Smooth muscle cell (in vitro differentiated cells): ENCODE measurements at regions not wholly inside any gene's neighbourhood (a gene's known extent, or its start where the extent isn't known, plus 50 kb on each side); places are given as distances from the start of the nearest gene placed in this dataset.

ENCODE experiments used
- DNase-seq: peaks from one replicate; lab custom pipeline; 2025; ENCODE audit not compliant: unreplicated experiment; lab: John Stamatoyannopoulos, UW
- H2AFZ ChIP-seq: fragments of 200-600 bp; sonication (generic); 2 replicates; pipeline ENCODE4 v1.6.0; 2016; ENCODE audit warnings: antibody characterized with exemption, low read depth, mild to moderate bottlenecking
- H3F3A ChIP-seq: fragments of 200-600 bp; sonication (generic); 2 replicates; pipeline ENCODE4 v1.6.0; 2017; ENCODE audit warnings: antibody characterized with exemption, low read depth
- H3K27ac ChIP-seq: fragments of 200-600 bp; sonication (generic); 2 replicates; pipeline ENCODE4 v1.5.1; 2016; ENCODE audit warnings: low read depth, mild to moderate bottlenecking
- H3K27me3 ChIP-seq: fragments of 200-600 bp; sonication (generic); 2 replicates; pipeline ENCODE4 v1.6.1; 2016; ENCODE audit warnings: low read depth, mild to moderate bottlenecking
- H3K36me3 ChIP-seq: fragments of 200-600 bp; sonication (generic); 2 replicates; pipeline ENCODE4 v1.5.1; 2016; ENCODE audit warnings: low read depth
- H3K4me1 ChIP-seq: fragments of 200-600 bp; sonication (generic); 2 replicates; pipeline ENCODE4 v1.5.1; 2016; ENCODE audit warnings: low read depth
- H3K4me2 ChIP-seq: fragments of 200-600 bp; sonication (generic); 2 replicates; pipeline ENCODE4 v1.6.0; 2016; ENCODE audit warnings: mild to moderate bottlenecking
- H3K4me3 ChIP-seq: fragments of 200-600 bp; sonication (generic); 2 replicates; pipeline ENCODE4 v1.5.1; 2016; ENCODE audit warnings: mild to moderate bottlenecking
- H3K79me2 ChIP-seq: fragments of 200-600 bp; sonication (generic); 2 replicates; pipeline ENCODE4 v1.6.0; 2016; ENCODE audit warnings: low read depth, mild to moderate bottlenecking
- H3K9ac ChIP-seq: fragments of 200-600 bp; sonication (generic); 2 replicates; pipeline ENCODE4 v1.6.0; 2016; ENCODE audit warnings: low read depth
- H3K9me3 ChIP-seq: fragments of 200-600 bp; sonication (generic); replicated peaks from 2 replicates; pipeline ENCODE4 v1.5.1; 2016; ENCODE audit warnings: low read depth
- H4K20me1 ChIP-seq: fragments of 200-600 bp; sonication (generic); 2 replicates; pipeline ENCODE4 v1.6.0; 2016; ENCODE audit warnings: low read depth
- WGBS: methylation state at CpG from one replicate; pipeline ENCODE4 v1.1.7; 2016; ENCODE audit warnings: low lambda C conversion rate; 5-methylcytosine and 5-hydroxymethylcytosine counted together
- TF ChIP-seq, protein P1 (sequence below): fragments of 200-600 bp; sonication (generic); IDR thresholded peaks from 2 replicates; pipeline ENCODE4 v1.5.1; 2017; ENCODE audit warnings: borderline replicate concordance, mild to moderate bottlenecking, antibody characterized with exemption; ENCODE audit not compliant: insufficient read depth, poor library complexity, severe bottlenecking

GRCh38 chr13:72113931-72114330, 246.9 kb upstream of the DACH1 start:
- DNase-seq: no peak
- no peaks in the 10 kb centered on the region for H3K9me3 ChIP-seq
- no peak overlapping the region for H3K4me3 ChIP-seq
- H3F3A ChIP-seq: no peaks in the 10 kb centered on the region
- no peaks in the 10 kb centered on the region for H4K20me1 ChIP-seq
- no peaks in the 10 kb centered on the region for H3K27me3 ChIP-seq
- H3K27ac ChIP-seq: no peak overlapping the region
- TF ChIP-seq, protein P1, sequence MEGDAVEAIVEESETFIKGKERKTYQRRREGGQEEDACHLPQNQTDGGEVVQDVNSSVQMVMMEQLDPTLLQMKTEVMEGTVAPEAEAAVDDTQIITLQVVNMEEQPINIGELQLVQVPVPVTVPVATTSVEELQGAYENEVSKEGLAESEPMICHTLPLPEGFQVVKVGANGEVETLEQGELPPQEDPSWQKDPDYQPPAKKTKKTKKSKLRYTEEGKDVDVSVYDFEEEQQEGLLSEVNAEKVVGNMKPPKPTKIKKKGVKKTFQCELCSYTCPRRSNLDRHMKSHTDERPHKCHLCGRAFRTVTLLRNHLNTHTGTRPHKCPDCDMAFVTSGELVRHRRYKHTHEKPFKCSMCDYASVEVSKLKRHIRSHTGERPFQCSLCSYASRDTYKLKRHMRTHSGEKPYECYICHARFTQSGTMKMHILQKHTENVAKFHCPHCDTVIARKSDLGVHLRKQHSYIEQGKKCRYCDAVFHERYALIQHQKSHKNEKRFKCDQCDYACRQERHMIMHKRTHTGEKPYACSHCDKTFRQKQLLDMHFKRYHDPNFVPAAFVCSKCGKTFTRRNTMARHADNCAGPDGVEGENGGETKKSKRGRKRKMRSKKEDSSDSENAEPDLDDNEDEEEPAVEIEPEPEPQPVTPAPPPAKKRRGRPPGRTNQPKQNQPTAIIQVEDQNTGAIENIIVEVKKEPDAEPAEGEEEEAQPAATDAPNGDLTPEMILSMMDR: no peak
- no peaks in the 10 kb centered on the region for H3K79me2 ChIP-seq
- 90% methylated on average over 2 of the region's 2 CpGs for WGBS
- H3K36me3 ChIP-seq: no peaks in the 10 kb centered on the region
- no peak overlapping the region for H3K4me2 ChIP-seq
- H3K4me1 ChIP-seq: no peaks in the 10 kb centered on the region
- H2AFZ ChIP-seq: no peak overlapping the region
- H3K9ac ChIP-seq: no peak overlapping the region

- H3K4me1 ChIP-seq: no peaks in the 10 kb centered on the region
- H3K4me3 ChIP-seq: no peak overlapping the region
- TF ChIP-seq, protein P1: no peak
- H2AFZ ChIP-seq: no peak overlapping the region
- DNase-seq: no peak
- H3F3A ChIP-seq: no peaks in the 10 kb centered on the region
- H4K20me1 ChIP-seq: no peaks in the 10 kb centered on the region
- 84% methylated on average over 1 of the region's 1 CpG for WGBS
- H3K36me3 ChIP-seq: no peaks in the 10 kb centered on the region
- H3K79me2 ChIP-seq: no peaks in the 10 kb centered on the region
- H3K27me3 ChIP-seq: no peaks in the 10 kb centered on the region
- no peak overlapping the region for H3K9ac ChIP-seq
- H3K9me3 ChIP-seq: no peaks in the 10 kb centered on the region
- no peak overlapping the region for H3K4me2 ChIP-seq
- no peak overlapping the region for H3K27ac ChIP-seq
Measured at GRCh38 chr13:72113076-72113475, 246.1 kb upstream of the DACH1 start.

- Histone ChIP-seq H3K79me2 (no peaks in the 10 kb centered on the region), H3K27ac (no peak overlapping the region), H3K4me1 (no peaks in the 10 kb centered on the region), H3K9ac (no peak overlapping the region), H3F3A (no peaks in the 10 kb centered on the region), H3K36me3 (no peaks in the 10 kb centered on the region), H3K4me2 (no peak overlapping the region), H2AFZ (no peak overlapping the region), H3K9me3 (no peaks in the 10 kb centered on the region), H3K27me3 (no peaks in the 10 kb centered on the region), H3K4me3 (no peak overlapping the region), H4K20me1 (no peaks in the 10 kb centered on the region)
- WGBS: 89% methylated on average over 2 of the region's 2 CpGs
- DNase-seq: no peak
- TF ChIP-seq, protein P1: no peak
Measured at GRCh38 chr13:72112216-72112615, 245.2 kb upstream of the DACH1 start.

- Histone ChIP-seq H3K36me3 (no peaks in the 10 kb centered on the region), H3K4me1 (no peaks in the 10 kb centered on the region), H3K27ac (no peak overlapping the region), H3K9ac (no peak overlapping the region), H3K9me3 (no peaks in the 10 kb centered on the region), H4K20me1 (no peaks in the 10 kb centered on the region), H3K4me2 (no peak overlapping the region), H3F3A (no peaks in the 10 kb centered on the region), H2AFZ (no peak overlapping the region), H3K79me2 (no peaks in the 10 kb centered on the region), H3K4me3 (no peak overlapping the region), H3K27me3 (no peaks in the 10 kb centered on the region)
- DNase-seq: no peak
- WGBS: 82% methylated on average over 4 of the region's 4 CpGs
- TF ChIP-seq, protein P1: no peak
Measured at GRCh38 chr13:72109863-72110262, 242.9 kb upstream of the DACH1 start.
